CD8-positive, alpha-beta memory T cell (primary cell): ENCODE measurements at regions not wholly inside any gene's neighbourhood (a gene's known extent, or its start where the extent isn't known, plus 50 kb on each side); places are given as distances from the start of the nearest gene placed in this dataset.
A peak's percentile ranks its signal among the peaks of the same experiment; 100 is the strongest.

ENCODE experiments used
- CTCF ChIA-PET: fragments of 350-600 bp; sonication (Branson Sonifier 250); formaldehyde crosslinking; loops from one replicate; lab custom pipeline; 2021; ENCODE audit warnings: antibody characterized with exemption; lab: Charles Lee
- POLR2A ChIA-PET: fragments of 350-600 bp; sonication (Branson Sonifier 250); formaldehyde crosslinking; loops from one replicate; lab custom pipeline; 2021; ENCODE audit warnings: antibody characterized with exemption; lab: Charles Lee
- DNase-seq, 5 donors: peaks; one replicate each; pipeline versions ENCODE4 v3.0.0 to v3.0.0-alpha.2; 2020 to 2022; ENCODE audit warnings: mixed read lengths in 1 of 5
- H3K27ac ChIP-seq: one replicate; pipeline ENCODE4 v1.7.0; 2013; ENCODE audit warnings: low read depth, mild to moderate bottlenecking, low read length, moderate library complexity
- H3K27me3 ChIP-seq: 2 replicates; pipeline ENCODE4 v1.7.0; 2013; ENCODE audit warnings: low read length, mild to moderate bottlenecking; ENCODE audit not compliant: insufficient read depth, poor library complexity, severe bottlenecking
- H3K36me3 ChIP-seq: 2 replicates; pipeline ENCODE4 v1.7.0; 2013; ENCODE audit warnings: mild to moderate bottlenecking, low read length, moderate library complexity; ENCODE audit not compliant: insufficient read depth
- H3K4me1 ChIP-seq: 2 replicates; pipeline ENCODE4 v1.7.0; 2013; ENCODE audit warnings: mild to moderate bottlenecking, low read length, moderate library complexity; ENCODE audit not compliant: insufficient read depth
- H3K4me3 ChIP-seq: 2 replicates; pipeline ENCODE4 v1.7.0; 2013; ENCODE audit warnings: mild to moderate bottlenecking, low read length
- H3K9me3 ChIP-seq: 2 replicates; pipeline ENCODE4 v1.7.0; 2013; ENCODE audit warnings: mild to moderate bottlenecking, low read length
- H3K27ac Mint-ChIP-seq, 8 donors: one replicate each; pipeline ENCODE4 v1.8.0; 2020 to 2021; ENCODE audit warnings: mixed read lengths in 8 of 8, mild to moderate bottlenecking in 6 of 8, inconsistent platforms in 3 of 8, moderate library complexity in 3 of 8
- H3K27me3 Mint-ChIP-seq, 2 donors: one replicate each; pipeline ENCODE4 v1.8.0; 2020 to 2021; ENCODE audit warnings: mixed read lengths in 2 of 2, mild to moderate bottlenecking in 1 of 2, moderate library complexity in 1 of 2
- H3K36me3 Mint-ChIP-seq, 3 donors: one replicate each; pipeline ENCODE4 v1.8.0; 2020 to 2021; ENCODE audit warnings: mixed read lengths in 3 of 3, inconsistent platforms in 1 of 3, mild to moderate bottlenecking in 1 of 3
- H3K4me1 Mint-ChIP-seq, 3 donors: one replicate each; pipeline ENCODE4 v1.8.0; 2020 to 2021; ENCODE audit warnings: mixed read lengths in 3 of 3, inconsistent platforms in 1 of 3, mild to moderate bottlenecking in 1 of 3
- H3K4me3 Mint-ChIP-seq, 7 donors: one replicate each; pipeline ENCODE4 v1.8.0; 2020 to 2021; ENCODE audit warnings: mixed read lengths in 7 of 7, mild to moderate bottlenecking in 6 of 7, moderate library complexity in 4 of 7, inconsistent platforms in 2 of 7
- H3K9me3 Mint-ChIP-seq, 5 donors: one replicate each; pipeline ENCODE4 v1.8.0; 2020 to 2022; ENCODE audit warnings: mixed read lengths in 5 of 5, mild to moderate bottlenecking in 3 of 5, moderate library complexity in 2 of 5, inconsistent platforms in 1 of 5

DNA sequence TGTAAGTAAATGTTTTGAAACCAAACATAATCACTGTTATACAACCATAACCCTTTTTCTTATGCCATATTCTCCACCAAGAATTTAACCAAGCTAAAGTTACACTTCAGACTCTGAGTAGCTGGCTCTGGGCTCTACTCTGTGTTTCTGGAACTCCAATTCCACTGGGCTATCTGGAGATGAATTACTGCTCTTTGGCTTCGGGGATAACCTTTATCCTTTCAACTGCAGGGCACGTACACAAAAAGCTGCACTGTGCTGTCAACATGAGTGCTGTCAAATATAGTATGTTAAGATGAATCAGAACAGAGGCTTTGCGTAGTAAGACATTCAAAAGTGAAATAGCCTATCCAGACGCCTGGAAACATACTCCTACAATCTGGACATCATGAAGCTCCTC is 500.6 kb downstream of the LTN1 start:
- Histone ChIP-seq H3K36me3 (no peaks in the 10 kb centered on the region), H3K27me3 (no peaks in the 10 kb centered on the region), H3K9me3 (no peaks in the 10 kb centered on the region), H3K4me1 (no peaks in the 10 kb centered on the region), H3K27ac (no peak overlapping the region), H3K4me3 (no peak overlapping the region)
- POLR2A ChIA-PET, result interaction anchor here (0.7 kb wide), 1 partner anchor 222 kb away, joined by 11 read pairs; no protein-coding TSS in a partner anchor
- no peaks in the 10 kb centered on the region for H3K9me3 Mint-ChIP-seq
- DNase-seq, result no peak
- H3K4me3 Mint-ChIP-seq, result no peak overlapping the region
- CTCF ChIA-PET, result no interaction called here
- H3K4me1 Mint-ChIP-seq, result no peaks in the 10 kb centered on the region
- peaks cover 2 to 6% of the 10 kb centered on the region in 2 donors for H3K27me3 Mint-ChIP-seq
- no peak overlapping the region for H3K27ac Mint-ChIP-seq
- no peaks in the 10 kb centered on the region for H3K36me3 Mint-ChIP-seq

- no peak overlapping the region for H3K27ac Mint-ChIP-seq
- H3K9me3 Mint-ChIP-seq, result no peaks in the 10 kb centered on the region
- peaks cover 0 to 3% (median 0%) of the 10 kb centered on the region in 3 donors for H3K36me3 Mint-ChIP-seq
- H3K27me3 Mint-ChIP-seq, result peaks cover 2 to 6% of the 10 kb centered on the region in 2 donors
- no peak for DNase-seq
- H3K4me1 ChIP-seq, result no peaks in the 10 kb centered on the region
- H3K4me3 ChIP-seq, result no peak overlapping the region
- no peaks in the 10 kb centered on the region for H3K9me3 ChIP-seq
- ChIA-PET CTCF (no interaction called here), POLR2A (no interaction called here)
- no peak overlapping the region for H3K4me3 Mint-ChIP-seq
- no peaks in the 10 kb centered on the region for H3K27me3 ChIP-seq
- H3K36me3 ChIP-seq, result no peaks in the 10 kb centered on the region
- H3K27ac ChIP-seq, result no peak overlapping the region
- H3K4me1 Mint-ChIP-seq, result no peaks in the 10 kb centered on the region
These were observed 502.8 kb downstream of the LTN1 start for GRCh38 chr21:28489821-28490350.

- POLR2A ChIA-PET, result no interaction called here
- no peaks in the 10 kb centered on the region for H3K4me1 ChIP-seq
- H3K4me3 ChIP-seq, result no peak overlapping the region
- Mint-ChIP-seq H3K27ac (no peak overlapping the region), H3K9me3 (no peaks in the 10 kb centered on the region), H3K36me3 (peaks cover 0 to 3% (median 0%) of the 10 kb centered on the region in 3 donors), H3K27me3 (peaks cover 2 to 6% of the 10 kb centered on the region in 2 donors), H3K4me3 (no peak overlapping the region), H3K4me1 (no peaks in the 10 kb centered on the region)
- no peaks in the 10 kb centered on the region for H3K36me3 ChIP-seq
- DNase-seq, result no peak
- CTCF ChIA-PET, result no interaction called here
- H3K27ac ChIP-seq, result no peak overlapping the region
- no peaks in the 10 kb centered on the region for H3K9me3 ChIP-seq
- H3K27me3 ChIP-seq, result no peaks in the 10 kb centered on the region
These were observed 503.5 kb downstream of the LTN1 start for GRCh38 chr21:28489162-28489561.

DNA sequence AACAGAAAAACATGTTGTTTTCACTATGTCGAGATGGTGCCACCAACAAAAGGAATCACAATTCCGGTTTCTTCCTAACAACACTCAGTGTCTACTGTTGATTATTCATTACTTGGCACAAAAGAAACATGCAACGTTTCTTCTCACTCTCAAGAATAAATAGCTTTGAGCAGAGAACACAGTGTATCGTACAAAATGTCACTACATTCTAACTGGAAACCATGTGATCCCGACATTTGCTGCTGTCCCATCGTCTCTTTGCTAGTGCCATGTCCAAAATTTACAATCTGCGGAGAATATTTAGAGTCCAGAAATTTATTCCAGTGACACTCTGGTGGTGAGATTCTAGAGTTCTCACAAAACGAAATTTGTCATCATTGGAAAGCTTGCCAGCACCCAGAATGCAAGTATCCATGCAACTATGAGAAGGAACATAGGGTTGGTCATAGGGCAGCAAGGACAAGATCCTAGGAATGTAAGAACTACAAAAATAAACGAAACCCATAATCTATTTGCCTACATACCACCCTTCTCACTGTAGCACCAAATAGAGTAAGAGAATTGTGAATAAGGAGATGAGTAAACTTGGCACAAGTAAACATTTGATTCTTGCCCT is 505.1 kb downstream of the LTN1 start:
- POLR2A ChIA-PET, result no interaction called here
- no peaks in the 10 kb centered on the region for H3K36me3 ChIP-seq
- peaks cover 0 to 3% (median 0%) of the 10 kb centered on the region in 3 donors for H3K36me3 Mint-ChIP-seq
- no peak overlapping the region for H3K4me3 Mint-ChIP-seq
- CTCF ChIA-PET, result no interaction called here
- no peak overlapping the region for H3K27ac ChIP-seq
- H3K4me3 ChIP-seq, result no peak overlapping the region
- no peaks in the 10 kb centered on the region for H3K4me1 Mint-ChIP-seq
- H3K27ac Mint-ChIP-seq, result no peak overlapping the region
- no peaks in the 10 kb centered on the region for H3K9me3 ChIP-seq
- peaks cover 0 to 6% of the 10 kb centered on the region in 2 donors for H3K27me3 Mint-ChIP-seq
- H3K9me3 Mint-ChIP-seq, result no peaks in the 10 kb centered on the region
- no peaks in the 10 kb centered on the region for H3K27me3 ChIP-seq
- H3K4me1 ChIP-seq, result no peaks in the 10 kb centered on the region
- no peak for DNase-seq

DNA sequence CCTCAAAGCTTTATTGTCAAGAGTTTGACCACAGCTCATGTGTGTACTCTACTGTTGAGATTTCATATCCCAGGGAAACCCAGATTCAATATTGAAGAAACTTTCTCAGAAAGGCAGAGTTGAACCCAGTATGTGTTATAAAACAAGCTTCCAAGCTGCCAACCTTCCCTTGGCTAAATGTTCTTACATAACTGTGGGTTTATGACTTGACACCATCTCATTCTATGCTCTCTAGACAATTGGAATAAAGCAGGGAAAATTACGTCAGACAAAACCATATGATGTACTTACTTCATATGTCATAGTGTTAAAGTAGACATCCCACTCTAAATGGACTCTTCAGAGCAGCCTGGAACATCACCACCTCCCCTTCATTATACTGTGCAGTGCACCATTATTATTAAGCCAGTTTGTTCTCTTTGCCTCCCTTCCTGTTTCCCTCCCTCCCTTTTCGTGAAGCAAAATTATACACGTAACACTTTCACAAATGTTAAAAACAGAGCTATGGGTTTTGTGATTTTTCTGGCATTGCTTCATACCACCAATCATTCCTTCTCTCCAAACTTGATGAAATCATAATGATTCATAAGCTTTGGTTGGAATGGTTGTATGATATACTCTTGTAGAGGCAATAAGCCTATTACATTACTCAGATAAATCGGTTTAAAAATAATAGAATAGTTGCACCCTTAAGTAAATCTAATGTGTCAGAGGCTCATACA is 507.2 kb downstream of the LTN1 start:
- Mint-ChIP-seq H3K9me3 (no peaks in the 10 kb centered on the region), H3K4me3 (no peak overlapping the region), H3K27ac (peak overlapping the region in 1 of 8 donors; percentile 7), H3K36me3 (peaks cover 0 to 3% (median 0%) of the 10 kb centered on the region in 3 donors), H3K4me1 (no peaks in the 10 kb centered on the region), H3K27me3 (peaks cover 0 to 6% of the 10 kb centered on the region in 2 donors)
- no peaks in the 10 kb centered on the region for H3K36me3 ChIP-seq
- ChIA-PET CTCF (no interaction called here), POLR2A (no interaction called here)
- H3K4me1 ChIP-seq, result no peaks in the 10 kb centered on the region
- DNase-seq, result no peak
- no peak overlapping the region for H3K4me3 ChIP-seq
- H3K27ac ChIP-seq, result no peak overlapping the region
- no peaks in the 10 kb centered on the region for H3K27me3 ChIP-seq
- H3K9me3 ChIP-seq, result no peaks in the 10 kb centered on the region

DNA sequence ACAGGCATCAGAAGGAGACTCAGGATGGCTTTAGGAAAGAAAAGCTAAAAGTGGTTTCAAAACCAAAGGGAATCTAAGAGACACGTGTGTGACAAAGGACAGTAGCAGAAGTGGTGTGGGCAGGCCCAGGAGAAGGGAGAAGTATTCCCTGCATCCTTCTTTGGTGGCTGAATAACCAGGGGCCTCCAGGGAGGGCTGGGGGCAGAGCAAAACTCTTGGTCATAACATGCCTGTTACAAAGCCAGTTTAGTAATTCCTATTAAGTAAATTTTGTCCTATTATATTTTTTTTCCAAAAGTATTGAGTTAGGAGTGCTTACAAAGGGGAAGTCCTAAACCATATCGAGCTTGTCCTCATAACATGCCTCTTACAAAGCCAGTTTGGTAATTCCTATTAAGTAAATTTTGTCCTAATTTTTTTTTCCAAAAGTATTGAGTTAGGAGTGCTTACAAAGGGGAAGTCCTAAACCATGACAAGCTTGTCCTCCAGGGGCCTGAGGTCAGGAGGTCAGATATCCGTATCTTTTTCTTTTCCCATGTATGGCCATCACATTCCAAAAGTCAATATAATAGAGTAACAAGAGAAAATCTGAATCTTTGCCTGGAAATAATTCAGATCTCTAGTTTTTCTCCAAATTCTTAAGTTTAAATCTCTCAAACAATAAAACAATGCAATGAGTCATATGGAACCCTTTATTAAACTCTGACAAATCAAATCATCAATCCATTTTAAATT is 509.2 kb downstream of the LTN1 start:
- DNase-seq, result no peak
- Histone ChIP-seq H3K4me1 (no peaks in the 10 kb centered on the region), H3K36me3 (no peaks in the 10 kb centered on the region), H3K27me3 (no peaks in the 10 kb centered on the region), H3K9me3 (no peaks in the 10 kb centered on the region), H3K27ac (no peak overlapping the region), H3K4me3 (no peak overlapping the region)
- CTCF ChIA-PET, result no interaction called here
- Mint-ChIP-seq H3K36me3 (peaks cover 0 to 3% (median 0%) of the 10 kb centered on the region in 3 donors), H3K27me3 (peaks cover 3 to 6% of the 10 kb centered on the region in 2 donors), H3K4me1 (no peaks in the 10 kb centered on the region), H3K27ac (no peak overlapping the region), H3K9me3 (no peaks in the 10 kb centered on the region), H3K4me3 (no peak overlapping the region)
- POLR2A ChIA-PET, result no interaction called here

DNA sequence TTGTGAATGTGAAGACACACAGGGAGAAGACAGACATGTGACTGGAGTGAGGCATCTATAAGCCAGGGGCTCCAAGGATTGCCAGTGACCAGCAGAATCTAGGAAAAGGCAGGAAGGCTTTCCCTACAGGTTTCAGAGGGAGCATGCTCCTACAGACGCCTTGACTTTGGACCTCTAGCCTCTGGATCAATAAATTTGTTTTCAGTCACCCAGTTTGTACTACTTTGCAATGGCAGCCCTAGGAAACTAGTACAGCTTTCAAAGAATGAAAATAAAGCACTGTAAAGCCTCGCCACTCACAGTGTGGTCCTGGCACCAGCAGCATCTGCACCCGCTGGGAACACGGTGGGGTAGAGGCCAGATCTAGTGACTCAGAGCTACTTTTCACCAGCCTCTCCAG is 510.0 kb downstream of the LTN1 start:
- Mint-ChIP-seq H3K27me3 (peaks cover 1 to 4% of the 10 kb centered on the region in 2 donors), H3K4me3 (no peak overlapping the region), H3K36me3 (peaks cover 0 to 3% (median 0%) of the 10 kb centered on the region in 3 donors), H3K4me1 (no peaks in the 10 kb centered on the region), H3K27ac (no peak overlapping the region), H3K9me3 (no peaks in the 10 kb centered on the region)
- no peaks in the 10 kb centered on the region for H3K36me3 ChIP-seq
- CTCF ChIA-PET, result no interaction called here
- H3K9me3 ChIP-seq, result no peaks in the 10 kb centered on the region
- no peak overlapping the region for H3K27ac ChIP-seq
- H3K4me1 ChIP-seq, result no peaks in the 10 kb centered on the region
- no peak for DNase-seq
- H3K27me3 ChIP-seq, result no peaks in the 10 kb centered on the region
- POLR2A ChIA-PET, result no interaction called here
- no peak overlapping the region for H3K4me3 ChIP-seq

DNA sequence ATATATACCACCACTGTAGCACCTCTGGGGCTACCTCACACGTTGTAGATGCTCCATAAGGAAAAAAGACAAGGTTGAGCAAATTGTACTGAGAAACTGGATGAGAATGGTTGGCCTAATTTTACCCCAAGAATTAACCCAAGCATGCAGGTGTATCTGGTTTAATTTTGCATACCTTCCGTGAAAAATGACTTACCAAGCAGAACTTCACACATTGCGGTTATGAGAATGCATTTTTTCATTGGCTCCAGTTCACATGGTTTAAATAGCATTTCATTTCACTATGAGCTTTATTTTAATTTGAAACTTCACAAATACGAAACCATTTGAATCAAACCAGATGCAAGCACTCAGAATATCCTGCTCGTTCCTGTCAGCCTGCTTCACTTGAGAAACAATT is 512.2 kb downstream of the LTN1 start:
- Histone ChIP-seq H3K27ac (no peak overlapping the region), H3K9me3 (no peaks in the 10 kb centered on the region), H3K4me1 (no peaks in the 10 kb centered on the region), H3K36me3 (no peaks in the 10 kb centered on the region), H3K27me3 (no peaks in the 10 kb centered on the region), H3K4me3 (no peak overlapping the region)
- no peak for DNase-seq
- Mint-ChIP-seq H3K36me3 (peaks cover 0 to under 1% (median 0%) of the 10 kb centered on the region in 3 donors), H3K27me3 (peaks cover 0 to 4% of the 10 kb centered on the region in 2 donors), H3K4me3 (no peak overlapping the region), H3K4me1 (no peaks in the 10 kb centered on the region), H3K27ac (no peak overlapping the region), H3K9me3 (no peaks in the 10 kb centered on the region)
- ChIA-PET CTCF (no interaction called here), POLR2A (no interaction called here)
